Prostate gland (tissue), 1 donor: ENCODE measurements at regions not wholly inside any gene's neighbourhood (a gene's known extent, or its start where the extent isn't known, plus 50 kb on each side); places are given as distances from the start of the nearest gene placed in this dataset.

Source experiments
- POLR2A ChIP-seq: fragments of 450-650 bp; IDR thresholded peaks from one replicate; pipeline ENCODE4 v1.6.1; 2016; ENCODE audit warnings: antibody characterized with exemption, mild to moderate bottlenecking
- POLR2AphosphoS5 ChIP-seq: sonication (generic); formaldehyde crosslinking; IDR thresholded peaks from one replicate; pipeline ENCODE4 v1.6.1; 2017; ENCODE audit warnings: antibody characterized with exemption

DNA sequence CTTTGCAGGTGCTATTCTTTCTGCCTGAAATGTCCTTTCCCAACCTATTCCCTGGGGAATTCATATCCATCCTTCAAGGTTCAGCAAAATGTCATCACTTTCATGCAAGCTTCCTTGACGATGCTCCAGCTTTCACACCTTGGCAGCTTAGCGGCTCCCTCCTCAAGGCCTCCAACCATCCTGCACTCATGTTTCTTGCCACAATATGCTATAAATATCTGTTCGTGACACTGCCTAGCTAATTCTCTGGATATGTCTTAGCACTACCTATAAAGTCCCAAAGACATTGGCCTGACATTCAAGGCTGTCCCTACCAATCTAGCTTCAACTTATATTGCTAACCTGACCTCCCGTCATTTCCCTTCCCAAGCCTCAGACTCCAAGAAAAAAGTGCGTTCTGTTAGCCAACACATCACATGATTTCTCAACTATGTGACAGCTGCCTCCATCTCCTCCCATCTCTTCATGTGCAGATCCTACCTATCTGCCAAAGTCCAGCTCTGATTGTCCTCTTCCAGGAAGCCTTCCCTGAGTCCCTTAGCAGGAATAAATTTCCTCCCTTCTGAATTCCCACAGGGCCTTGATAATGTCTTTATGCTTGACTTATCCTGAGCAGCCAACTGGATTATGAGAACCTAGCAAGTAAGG, 359.9 kb upstream of the F9 start:
- TF ChIP-seq POLR2A (no peak), POLR2AphosphoS5 (no peak)
